ENCODE measurements at regions not wholly inside any gene's neighbourhood (a gene's known extent, or its start where the extent isn't known, plus 50 kb on each side); places are given as distances from the start of the nearest gene placed in this dataset.

GRCh38 chr6:168877821-168878282, 375.8 kb downstream of the THBS2 start:
- TF ChIP-seq CTCF (IDR thresholded peaks at IDR 0.05) (no peak), POLR2A (IDR thresholded peaks at IDR 0.05) (no peak)
